OCI-LY3 (cell line): ENCODE measurements at regions not wholly inside any gene's neighbourhood (a gene's known extent, or its start where the extent isn't known, plus 50 kb on each side); places are given as distances from the start of the nearest gene placed in this dataset.

Experiments used
- EZH2phosphoT487 ChIP-seq: fragments of 200-600 bp; shearing (Covaris generic); IDR thresholded peaks from 2 replicates; pipeline ENCODE4 v1.6.1; 2018; ENCODE audit warnings: antibody characterized with exemption, mixed run types, low read depth
- TF ChIP-seq, protein P1 (sequence below): fragments of 200-600, 300-600 bp; sonication (generic); IDR thresholded peaks from 2 replicates; pipeline ENCODE4 v1.5.1; 2014; ENCODE audit warnings: antibody characterized with exemption, low read length, low read depth

DNA sequence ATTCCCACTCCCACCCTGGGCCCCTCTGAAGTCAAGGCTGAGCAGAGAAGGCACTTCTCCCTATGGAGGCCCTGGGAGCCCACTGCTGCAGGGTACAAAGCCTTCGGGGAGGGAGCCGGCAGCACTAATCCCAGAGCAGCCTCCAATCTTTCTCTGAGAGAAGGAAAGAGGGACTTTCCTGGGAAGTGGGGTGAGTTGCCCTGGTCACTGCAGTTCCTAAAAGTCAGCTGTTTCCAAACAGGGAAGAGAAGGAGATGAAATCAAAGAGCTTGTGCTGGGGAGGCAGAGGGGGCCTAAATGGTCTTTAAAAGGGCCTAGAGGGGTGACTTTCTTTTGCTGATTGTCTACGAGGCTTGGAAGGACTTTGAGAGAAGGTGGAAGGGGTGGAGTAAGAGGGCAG is 264.7 kb downstream of the TNS1 start:
- TF ChIP-seq, protein P1, sequence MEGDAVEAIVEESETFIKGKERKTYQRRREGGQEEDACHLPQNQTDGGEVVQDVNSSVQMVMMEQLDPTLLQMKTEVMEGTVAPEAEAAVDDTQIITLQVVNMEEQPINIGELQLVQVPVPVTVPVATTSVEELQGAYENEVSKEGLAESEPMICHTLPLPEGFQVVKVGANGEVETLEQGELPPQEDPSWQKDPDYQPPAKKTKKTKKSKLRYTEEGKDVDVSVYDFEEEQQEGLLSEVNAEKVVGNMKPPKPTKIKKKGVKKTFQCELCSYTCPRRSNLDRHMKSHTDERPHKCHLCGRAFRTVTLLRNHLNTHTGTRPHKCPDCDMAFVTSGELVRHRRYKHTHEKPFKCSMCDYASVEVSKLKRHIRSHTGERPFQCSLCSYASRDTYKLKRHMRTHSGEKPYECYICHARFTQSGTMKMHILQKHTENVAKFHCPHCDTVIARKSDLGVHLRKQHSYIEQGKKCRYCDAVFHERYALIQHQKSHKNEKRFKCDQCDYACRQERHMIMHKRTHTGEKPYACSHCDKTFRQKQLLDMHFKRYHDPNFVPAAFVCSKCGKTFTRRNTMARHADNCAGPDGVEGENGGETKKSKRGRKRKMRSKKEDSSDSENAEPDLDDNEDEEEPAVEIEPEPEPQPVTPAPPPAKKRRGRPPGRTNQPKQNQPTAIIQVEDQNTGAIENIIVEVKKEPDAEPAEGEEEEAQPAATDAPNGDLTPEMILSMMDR = no peak
- no peak for TF ChIP-seq EZH2phosphoT487
